CD4-positive, alpha-beta T cell (primary cell): ENCODE measurements at regions not wholly inside any gene's neighbourhood (a gene's known extent, or its start where the extent isn't known, plus 50 kb on each side); places are given as distances from the start of the nearest gene placed in this dataset.
"Not testable (repeated sequence)": the region's sequence is repeated elsewhere in the genome, so short reads cannot be mapped to it uniquely, and the experiment has no call there.

Source experiments
- ATAC-seq: fragments of 200-7000 bp; cut with Tn5 transposase; one replicate; pipeline ENCODE4 v1.10.0; 2022; ENCODE audit warnings: mild to moderate bottlenecking; ENCODE audit not compliant: poor library complexity
- CTCF ChIA-PET: fragments of 350-600 bp; sonication (Branson Sonifier 250); formaldehyde crosslinking; loops from one replicate; lab custom pipeline; 2021; ENCODE audit warnings: antibody characterized with exemption, inconsistent platforms; lab: Charles Lee
- POLR2A ChIA-PET: fragments of 350-600 bp; sonication (Branson Sonifier 250); formaldehyde crosslinking; loops from one replicate; lab custom pipeline; 2021; ENCODE audit warnings: antibody characterized with exemption, inconsistent platforms; lab: Charles Lee
- DNase-seq, 14 experiments: peaks; one replicate each; pipeline ENCODE4 v3.0.0-alpha.2; 2013 to 2020; ENCODE audit warnings: mixed read lengths in 2 of 14
- H3K27ac ChIP-seq, 2 donors: one replicate each; pipeline versions ENCODE4 v1.5.1 to v1.7.0; 2013; ENCODE audit warnings: low read length in 2 of 2, low read depth in 1 of 2, mild to moderate bottlenecking in 1 of 2
- H3K27me3 ChIP-seq, 2 experiments: 1 replicate in 1 of 2; 2 replicates in 1 of 2; pipeline versions ENCODE4 v1.6.1 to v1.7.0; 2013; ENCODE audit warnings: low read length in 2 of 2, control low read depth in 1 of 2, mild to moderate bottlenecking in 1 of 2, moderate library complexity in 1 of 2; ENCODE audit not compliant: insufficient read depth in 2 of 2, control insufficient read depth in 1 of 2
- H3K36me3 ChIP-seq: one replicate; pipeline ENCODE4 v1.6.1; 2013; ENCODE audit warnings: low read length, control low read depth; ENCODE audit not compliant: insufficient read depth
- H3K4me1 ChIP-seq: one replicate; pipeline ENCODE4 v1.6.1; 2013; ENCODE audit warnings: low read length, control low read depth; ENCODE audit not compliant: insufficient read depth
- H3K4me3 ChIP-seq: one replicate; pipeline ENCODE4 v1.5.1; 2013; ENCODE audit warnings: mild to moderate bottlenecking, low read length, moderate library complexity
- H3K9me3 ChIP-seq, 2 experiments: 1 replicate in 1 of 2; 2 replicates in 1 of 2; pipeline versions ENCODE4 v1.6.1 to v1.7.0; 2013; ENCODE audit warnings: low read length in 2 of 2, mild to moderate bottlenecking in 2 of 2, control low read depth in 1 of 2, moderate library complexity in 1 of 2; ENCODE audit not compliant: control insufficient read depth in 1 of 2, insufficient read depth in 1 of 2
- H3K27ac Mint-ChIP-seq: one replicate; pipeline ENCODE4 v1.8.0; 2020; ENCODE audit warnings: mixed read lengths
- H3K27me3 Mint-ChIP-seq: one replicate; pipeline ENCODE4 v1.8.0; 2021; ENCODE audit warnings: mixed read lengths
- H3K36me3 Mint-ChIP-seq: one replicate; pipeline ENCODE4 v1.8.0; 2021; ENCODE audit warnings: low read depth, mixed read lengths
- H3K4me1 Mint-ChIP-seq: one replicate; pipeline ENCODE4 v1.8.0; 2021; ENCODE audit warnings: low read depth, mixed read lengths
- H3K4me3 Mint-ChIP-seq: one replicate; pipeline ENCODE4 v1.8.0; 2020; ENCODE audit warnings: mild to moderate bottlenecking, mixed read lengths
- H3K9me3 Mint-ChIP-seq: one replicate; pipeline ENCODE4 v1.8.0; 2020; ENCODE audit warnings: mixed read lengths
- CTCF ChIP-seq: fragments of 200-600 bp; IDR thresholded peaks from one replicate; pipeline ENCODE4 v1.8.0; 2022; ENCODE audit warnings: antibody characterized with exemption, mild to moderate bottlenecking
- intact Hi-C, 2 experiments: fragments of 100-400 bp; cut with DNase I in 1 of 2; cut with micrococcal nuclease in 1 of 2; formaldehyde crosslinking; loops; one replicate each; pipeline versions ENCODE4 v1.15.1 to v1.9.0; 2023 to 2025; cut with DNase I, micrococcal nuclease

- Mint-ChIP-seq H3K27me3 (no peaks in the 10 kb centered on the region), H3K4me3 (no peak overlapping the region), H3K36me3 (no peaks in the 10 kb centered on the region), H3K27ac (no peak overlapping the region), H3K9me3 (peaks cover 10% of the 10 kb centered on the region), H3K4me1 (no peaks in the 10 kb centered on the region)
- Histone ChIP-seq H3K36me3 (no peaks in the 10 kb centered on the region), H3K4me3 (no peak overlapping the region), H3K9me3 (peaks cover 0 to 10% of the 10 kb centered on the region in 2 experiments), H3K4me1 (no peaks in the 10 kb centered on the region), H3K27ac (no peak overlapping the region), H3K27me3 (no peaks in the 10 kb centered on the region)
- no peak for ATAC-seq
- ChIA-PET CTCF (no interaction called here), POLR2A (no interaction called here)
- TF ChIP-seq CTCF = no peak
- intact Hi-C loops = no loop called here
- no peak for DNase-seq
These were observed 466.3 kb downstream of the SEMA3D start for GRCh38 chr7:84720456-84721097.

- H3K27ac Mint-ChIP-seq = no peak overlapping the region
- H3K4me3 Mint-ChIP-seq = no peak overlapping the region
- H3K36me3 Mint-ChIP-seq = no peaks in the 10 kb centered on the region
- no peaks in the 10 kb centered on the region for H3K9me3 Mint-ChIP-seq
- no peaks in the 10 kb centered on the region for H3K36me3 ChIP-seq
- no peak for TF ChIP-seq CTCF
- ChIA-PET POLR2A (no interaction called here), CTCF (no interaction called here)
- intact Hi-C loops = no loop called here
- no peaks in the 10 kb centered on the region for H3K4me1 Mint-ChIP-seq
- ATAC-seq = no peak
- H3K4me3 ChIP-seq = no peak overlapping the region
- no peaks in the 10 kb centered on the region for H3K4me1 ChIP-seq
- no peak overlapping the region for H3K27ac ChIP-seq
- no peaks in the 10 kb centered on the region for H3K27me3 ChIP-seq
- H3K9me3 ChIP-seq = no peaks in the 10 kb centered on the region
- DNase-seq = no peak
- H3K27me3 Mint-ChIP-seq = no peaks in the 10 kb centered on the region
These were observed 472.1 kb downstream of the SEMA3D start for GRCh38 chr7:84714765-84715164.

- no peak for TF ChIP-seq CTCF
- Mint-ChIP-seq H3K27me3 (no peaks in the 10 kb centered on the region), H3K9me3 (no peaks in the 10 kb centered on the region), H3K27ac (no peak overlapping the region), H3K4me3 (no peak overlapping the region), H3K36me3 (no peaks in the 10 kb centered on the region), H3K4me1 (no peaks in the 10 kb centered on the region)
- DNase-seq (no peak), ATAC-seq (no peak)
- no peaks in the 10 kb centered on the region for H3K9me3 ChIP-seq
- no peaks in the 10 kb centered on the region for H3K27me3 ChIP-seq
- H3K4me1 ChIP-seq = no peaks in the 10 kb centered on the region
- no peak overlapping the region for H3K4me3 ChIP-seq
- ChIA-PET POLR2A (no interaction called here), CTCF (no interaction called here)
- H3K27ac ChIP-seq = no peak overlapping the region
- intact Hi-C loops = no loop called here
- H3K36me3 ChIP-seq = no peaks in the 10 kb centered on the region
These were observed 474.3 kb downstream of the SEMA3D start for GRCh38 chr7:84712374-84713121.

GRCh38 chr7:84710538-84710937 is 476.3 kb downstream of the SEMA3D start:
- CTCF ChIA-PET, POLR2A ChIA-PET: not testable (repeated sequence)

More at GRCh38 chr7:84710538-84710937, 476.3 kb downstream of the SEMA3D start:
- H3K4me3 ChIP-seq, H3K27me3 Mint-ChIP-seq, H3K27me3 ChIP-seq, H3K36me3 Mint-ChIP-seq, DNase-seq, H3K9me3 Mint-ChIP-seq, H3K4me3 Mint-ChIP-seq, H3K9me3 ChIP-seq, H3K36me3 ChIP-seq, H3K4me1 Mint-ChIP-seq, H3K27ac Mint-ChIP-seq, H3K4me1 ChIP-seq, ATAC-seq, intact Hi-C loops, H3K27ac ChIP-seq: not testable (repeated sequence)
